ENCODE measurements at regions not wholly inside any gene's neighbourhood (a gene's known extent, or its start where the extent isn't known, plus 50 kb on each side); places are given as distances from the start of the nearest gene placed in this dataset.

DNA sequence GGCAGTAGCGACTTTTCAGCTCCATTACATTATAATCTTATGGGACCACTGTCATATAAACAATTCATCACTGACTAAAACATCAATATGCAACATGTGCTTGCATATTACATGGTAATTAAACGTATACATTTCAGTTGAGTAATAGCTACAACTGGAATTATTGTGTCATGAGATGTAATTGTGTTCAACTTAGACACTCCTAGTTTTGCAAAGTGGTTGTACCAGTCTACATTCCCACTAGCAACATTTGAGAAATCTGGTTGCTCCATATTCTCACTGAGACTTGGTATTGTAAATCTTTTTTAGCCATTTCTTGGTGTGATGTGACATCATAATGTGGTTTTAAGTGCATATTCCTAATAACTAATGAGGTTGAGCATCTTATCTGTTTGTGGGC, 90.0 kb downstream of the CAPZA3 start:
- TF ChIP-seq, protein P1, sequence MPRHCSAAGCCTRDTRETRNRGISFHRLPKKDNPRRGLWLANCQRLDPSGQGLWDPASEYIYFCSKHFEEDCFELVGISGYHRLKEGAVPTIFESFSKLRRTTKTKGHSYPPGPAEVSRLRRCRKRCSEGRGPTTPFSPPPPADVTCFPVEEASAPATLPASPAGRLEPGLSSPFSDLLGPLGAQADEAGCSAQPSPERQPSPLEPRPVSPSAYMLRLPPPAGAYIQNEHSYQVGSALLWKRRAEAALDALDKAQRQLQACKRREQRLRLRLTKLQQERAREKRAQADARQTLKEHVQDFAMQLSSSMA (CRISPR knock-in tag; IDR thresholded peaks at IDR 0.05), result no peak
- TF ChIP-seq PTBP1 (IDR thresholded peaks at IDR 0.05; ENCODE audit: low read depth, low read length), result no peak

All from K562 (cell line).